Glutamatergic neuron (in vitro differentiated cells): ENCODE measurements at regions not wholly inside any gene's neighbourhood (a gene's known extent, or its start where the extent isn't known, plus 50 kb on each side); places are given as distances from the start of the nearest gene placed in this dataset.

Experiments
- DNase-seq: peaks from one replicate; pipeline ENCODE4 v3.0.0; 2022
- H3K27ac Mint-ChIP-seq: one replicate; pipeline ENCODE4 v1.8.0; 2020; ENCODE audit warnings: mild to moderate bottlenecking, mixed read lengths, inconsistent platforms; ENCODE audit not compliant: unreplicated experiment
- H3K27me3 Mint-ChIP-seq: one replicate; pipeline ENCODE4 v1.8.0; 2020; ENCODE audit warnings: mild to moderate bottlenecking, moderate library complexity, mixed read lengths, inconsistent platforms; ENCODE audit not compliant: unreplicated experiment
- H3K36me3 Mint-ChIP-seq: one replicate; pipeline ENCODE4 v1.8.0; 2020; ENCODE audit warnings: mild to moderate bottlenecking, mixed read lengths, inconsistent platforms; ENCODE audit not compliant: unreplicated experiment
- H3K4me1 Mint-ChIP-seq: one replicate; pipeline ENCODE4 v1.8.0; 2020; ENCODE audit warnings: mild to moderate bottlenecking, low read depth, mixed read lengths, inconsistent platforms; ENCODE audit not compliant: unreplicated experiment
- H3K4me3 Mint-ChIP-seq: one replicate; pipeline ENCODE4 v1.8.0; 2020; ENCODE audit warnings: mild to moderate bottlenecking, mixed read lengths, inconsistent platforms; ENCODE audit not compliant: unreplicated experiment
- H3K9me3 Mint-ChIP-seq: one replicate; pipeline ENCODE4 v1.8.0; 2020; ENCODE audit warnings: mild to moderate bottlenecking, moderate library complexity, mixed read lengths, inconsistent platforms; ENCODE audit not compliant: unreplicated experiment
- CTCF ChIP-seq: fragments of 200-600 bp; sonication (generic); IDR thresholded peaks from one replicate; pipeline ENCODE4 v1.5.0; 2021; ENCODE audit not compliant: partially characterized antibody, unreplicated experiment

GRCh38 chr6:137755284-137755683 lies 111.8 kb upstream of the TNFAIP3 start:
- peaks cover 4% of the 10 kb centered on the region for H3K36me3 Mint-ChIP-seq
- no peaks in the 10 kb centered on the region for H3K4me1 Mint-ChIP-seq
- DNase-seq, result no peak
- peaks cover 3% of the 10 kb centered on the region for H3K9me3 Mint-ChIP-seq
- H3K27ac Mint-ChIP-seq, result no peak overlapping the region
- H3K4me3 Mint-ChIP-seq, result no peak overlapping the region
- no peak for TF ChIP-seq CTCF
- H3K27me3 Mint-ChIP-seq, result no peaks in the 10 kb centered on the region

- Mint-ChIP-seq H3K9me3 (peaks cover 3% of the 10 kb centered on the region), H3K27ac (no peak overlapping the region), H3K4me3 (no peak overlapping the region), H3K27me3 (no peaks in the 10 kb centered on the region), H3K4me1 (no peaks in the 10 kb centered on the region), H3K36me3 (peaks cover 4% of the 10 kb centered on the region)
- no peak for TF ChIP-seq CTCF
- no peak for DNase-seq
Measured at GRCh38 chr6:137756788-137757187, 110.3 kb upstream of the TNFAIP3 start.

- no peak for TF ChIP-seq CTCF
- Mint-ChIP-seq H3K36me3 (peaks cover 4% of the 10 kb centered on the region), H3K9me3 (peaks cover 3% of the 10 kb centered on the region), H3K27ac (no peak overlapping the region), H3K27me3 (no peaks in the 10 kb centered on the region), H3K4me1 (no peaks in the 10 kb centered on the region), H3K4me3 (no peak overlapping the region)
- DNase-seq, result no peak
Measured at GRCh38 chr6:137758661-137759060, 108.4 kb upstream of the TNFAIP3 start.

GRCh38 chr6:137759624-137760023 lies 107.4 kb upstream of the TNFAIP3 start:
- H3K27me3 Mint-ChIP-seq, result no peaks in the 10 kb centered on the region
- DNase-seq, result no peak
- no peak overlapping the region for H3K27ac Mint-ChIP-seq
- peaks cover 3% of the 10 kb centered on the region for H3K9me3 Mint-ChIP-seq
- TF ChIP-seq CTCF, result no peak
- H3K4me1 Mint-ChIP-seq, result no peaks in the 10 kb centered on the region
- H3K36me3 Mint-ChIP-seq, result peaks cover 4% of the 10 kb centered on the region
- H3K4me3 Mint-ChIP-seq, result no peak overlapping the region

- no peak overlapping the region for H3K27ac Mint-ChIP-seq
- no peak for TF ChIP-seq CTCF
- no peaks in the 10 kb centered on the region for H3K27me3 Mint-ChIP-seq
- H3K4me3 Mint-ChIP-seq, result no peak overlapping the region
- DNase-seq, result no peak
- no peaks in the 10 kb centered on the region for H3K4me1 Mint-ChIP-seq
- peaks cover 3% of the 10 kb centered on the region for H3K9me3 Mint-ChIP-seq
- peaks cover 4% of the 10 kb centered on the region for H3K36me3 Mint-ChIP-seq
Measured at GRCh38 chr6:137761072-137761471, 106.0 kb upstream of the TNFAIP3 start.
